HepG2 (cell line): ENCODE measurements at regions not wholly inside any gene's neighbourhood (a gene's known extent, or its start where the extent isn't known, plus 50 kb on each side); places are given as distances from the start of the nearest gene placed in this dataset.

Experiments used
- CBX5 ChIP-seq: sonication (generic); formaldehyde crosslinking; IDR thresholded peaks from 2 replicates; pipeline ENCODE4 v1.4.0; 2020; ENCODE audit warnings: missing genetic modification reagents, borderline replicate concordance
- CEBPZ ChIP-seq: IDR thresholded peaks from 2 replicates; pipeline ENCODE4 v1.6.1; 2012; ENCODE audit warnings: low read length, improper control_type of control experiment
- CREB3 ChIP-seq: sonication (generic); formaldehyde crosslinking; IDR thresholded peaks from 2 replicates; pipeline ENCODE4 v1.5.0; 2020; ENCODE audit warnings: missing genetic modification reagents
- CTCF ChIP-seq: sonication (generic); formaldehyde crosslinking; IDR thresholded peaks from 2 replicates; pipeline ENCODE4 v1.5.0; 2020; ENCODE audit warnings: mild to moderate bottlenecking, missing genetic modification reagents, moderate library complexity
- EZH2 ChIP-seq: conservative IDR thresholded peaks from 2 replicates; pipeline ENCODE4 v1.6.1; 2012; ENCODE audit warnings: mild to moderate bottlenecking, low read depth, low read length, moderate library complexity
- HES4 ChIP-seq: sonication (generic); formaldehyde crosslinking; IDR thresholded peaks from 2 replicates; pipeline ENCODE4 v1.9.0; 2021; ENCODE audit warnings: mild to moderate bottlenecking, missing genetic modification reagents, borderline replicate concordance
- LRRFIP1 ChIP-seq: sonication (generic); formaldehyde crosslinking; conservative IDR thresholded peaks from 2 replicates; pipeline ENCODE4 v1.4.0; 2020; ENCODE audit warnings: missing genetic modification reagents
- SP4 ChIP-seq: sonication (generic); formaldehyde crosslinking; IDR thresholded peaks from 2 replicates; pipeline ENCODE4 v1.8.1; 2023; ENCODE audit warnings: mild to moderate bottlenecking, missing genetic modification reagents
- ZKSCAN8 ChIP-seq: IDR thresholded peaks from 2 replicates; pipeline ENCODE4 v1.6.1; 2016; ENCODE audit warnings: borderline replicate concordance, missing genetic modification reagents, missing compliant biosample characterization

GRCh38 chr10:111837985-111838384 lies 345.6 kb downstream of the GPAM start:
- TF ChIP-seq EZH2 = no peak
- no peak for TF ChIP-seq LRRFIP1 (CRISPR knock-in tag)
- TF ChIP-seq CBX5 = no peak
- TF ChIP-seq CTCF = no peak
- TF ChIP-seq ZKSCAN8 (CRISPR knock-in tag) = no peak
- no peak for TF ChIP-seq CREB3 (CRISPR knock-in tag)
- TF ChIP-seq SP4 = no peak
- no peak for TF ChIP-seq HES4 (CRISPR knock-in tag)
- no peak for TF ChIP-seq CEBPZ
